AG08395 (cell line): ENCODE measurements at regions not wholly inside any gene's neighbourhood (a gene's known extent, or its start where the extent isn't known, plus 50 kb on each side); places are given as distances from the start of the nearest gene placed in this dataset.

ENCODE experiments used
- DNase-seq: peaks from one replicate; pipeline ENCODE4 v3.0.0; 2012; ENCODE audit warnings: mixed read lengths, low spot score

GRCh38 chrX:9148615-9149399 lies 114.9 kb upstream of the FAM9B start:
- DNase-seq: peak; percentile 56

DNA sequence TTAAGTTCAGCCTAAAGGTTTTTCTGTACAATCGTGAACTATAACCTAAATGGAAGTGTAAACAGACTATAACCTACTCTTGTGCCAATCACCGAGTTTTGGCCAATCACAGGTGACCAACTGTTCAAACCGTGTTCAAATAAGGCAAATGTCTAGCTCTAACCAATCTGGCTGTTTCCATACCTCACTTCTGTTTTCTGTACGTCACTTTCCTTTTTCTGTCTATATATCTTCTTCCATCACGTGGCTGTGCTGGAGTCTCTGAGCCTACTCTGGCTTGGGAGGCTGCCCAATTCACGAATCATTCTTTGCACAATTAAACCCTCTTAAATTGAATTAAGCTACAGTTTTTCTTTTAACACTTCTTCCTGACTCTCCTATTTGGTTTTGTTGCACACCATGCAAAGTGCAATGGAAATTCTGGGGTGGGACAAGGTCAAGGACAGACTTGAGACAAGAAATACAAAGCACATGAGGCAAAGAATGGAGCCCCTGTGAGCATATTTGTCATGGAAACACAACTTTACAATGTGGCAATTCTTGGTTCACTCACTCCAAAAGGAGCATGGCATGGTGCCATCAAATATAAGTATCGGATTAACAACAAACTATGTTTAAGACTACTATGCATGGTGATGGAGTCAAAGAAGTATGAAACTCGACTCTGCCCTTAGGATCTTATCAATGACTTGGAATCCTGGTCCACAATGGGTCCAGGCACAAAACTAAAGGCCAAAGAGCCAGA lies 115.7 kb upstream of the FAM9B start:
- DNase-seq: no peak

- DNase-seq: no peak
Observed at GRCh38 chrX:9151772-9152307, 117.9 kb upstream of the FAM9B start.

DNA sequence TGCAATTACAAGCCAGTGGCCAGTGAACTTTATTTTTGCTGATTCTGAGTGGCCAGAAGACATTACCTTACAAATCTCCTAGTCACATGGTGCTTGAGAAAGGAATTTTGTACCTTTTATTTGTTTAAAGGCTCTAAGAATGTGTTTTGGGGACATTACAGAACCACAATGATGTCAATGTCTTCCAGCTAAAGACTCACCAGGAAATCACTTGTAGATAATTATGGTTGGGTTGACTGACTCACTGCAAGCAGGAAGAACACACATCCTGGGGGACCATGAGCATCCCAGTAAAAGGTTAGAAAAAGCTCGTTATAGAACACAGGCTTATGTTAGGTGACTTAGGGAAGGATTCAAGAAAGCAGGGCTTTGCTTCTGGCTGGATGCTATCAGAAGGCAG lies 119.4 kb upstream of the FAM9B start:
- peak; percentile 29 for DNase-seq

- DNase-seq: no peak
Observed at GRCh38 chrX:9158611-9159010, 124.7 kb upstream of the FAM9B start.

GRCh38 chrX:9160698-9161329 lies 126.9 kb upstream of the FAM9B start:
- no peak for DNase-seq

DNA sequence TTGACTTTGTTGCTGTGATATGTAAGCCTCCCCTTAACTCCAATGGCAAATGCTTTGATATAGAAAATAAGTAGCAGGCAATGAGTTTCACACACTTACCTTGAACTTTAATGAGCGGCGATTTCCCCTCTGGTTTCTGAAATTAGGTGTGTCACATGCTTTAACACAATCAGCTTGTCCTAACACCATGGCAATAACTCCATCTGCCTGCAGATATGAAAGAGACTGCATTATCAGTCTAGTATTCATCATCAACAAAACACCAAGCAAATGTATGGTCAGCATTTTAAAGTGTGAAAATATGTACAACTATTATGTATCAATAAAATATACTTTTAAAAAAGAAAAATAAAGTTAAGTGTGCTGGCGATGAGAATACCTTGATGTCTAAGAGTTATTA lies 128.8 kb upstream of the FAM9B start:
- DNase-seq: no peak

DNA sequence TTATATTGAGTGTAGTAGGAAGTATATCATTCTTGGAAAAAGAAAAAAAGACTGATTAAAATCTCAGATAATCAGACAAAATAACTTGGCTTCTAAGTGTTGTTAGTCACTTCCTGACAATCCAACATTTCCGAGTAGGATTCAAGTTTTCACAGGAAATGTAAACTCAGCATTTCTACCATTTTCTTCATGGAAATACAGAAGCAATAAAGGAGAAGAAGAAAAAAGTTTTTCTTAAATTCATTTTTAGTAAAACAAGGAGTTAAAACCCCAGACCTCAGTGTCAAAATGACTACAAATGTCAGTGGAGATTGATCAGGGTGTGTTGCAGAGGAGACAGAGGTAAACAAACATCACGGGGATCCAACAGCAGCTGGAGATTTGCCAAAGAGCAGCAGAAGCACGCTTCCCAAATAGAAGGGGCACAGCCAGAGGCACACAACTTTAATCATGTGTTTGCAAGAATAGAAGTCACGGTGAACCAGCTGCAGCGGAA lies 129.3 kb upstream of the FAM9B start:
- DNase-seq: no peak

DNA sequence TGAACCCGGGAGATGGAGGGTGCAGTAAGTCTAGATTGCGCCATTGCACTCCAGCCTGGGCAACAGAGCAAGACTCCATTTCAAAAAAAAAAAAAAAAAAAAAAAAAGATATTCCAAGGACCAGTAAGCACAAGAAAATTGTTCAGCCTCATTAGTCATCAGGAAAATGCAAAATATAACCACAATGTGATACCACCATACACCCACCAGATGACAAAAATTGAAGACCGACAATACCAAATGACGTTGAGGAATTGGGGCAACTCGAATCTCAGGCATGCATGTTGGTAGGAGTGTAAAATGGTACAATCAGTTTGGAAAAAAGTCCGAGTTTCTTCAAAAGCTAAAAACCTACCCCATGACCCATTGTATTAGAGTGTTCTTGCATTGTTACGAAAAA lies 130.2 kb upstream of the FAM9B start:
- no peak for DNase-seq

- no peak for DNase-seq
Observed at GRCh38 chrX:9164533-9165426, 130.9 kb upstream of the FAM9B start.

DNA sequence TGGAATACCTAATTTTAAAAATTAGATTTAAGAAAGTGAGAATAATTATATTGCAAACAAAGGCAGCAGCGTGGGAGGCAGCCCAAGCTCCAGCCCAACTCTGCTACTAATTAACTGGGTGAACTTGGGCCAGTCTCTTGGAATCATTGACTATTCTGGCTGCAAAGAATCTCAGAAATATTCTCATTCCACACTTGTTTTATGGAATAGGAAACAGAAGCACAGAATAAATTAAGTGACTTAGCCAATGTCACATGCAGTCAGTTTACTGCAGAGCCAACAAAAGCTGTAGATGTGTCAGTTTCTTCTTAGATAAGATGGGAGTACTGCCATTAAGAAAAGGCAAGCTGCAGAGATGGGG lies 132.6 kb upstream of the FAM9B start:
- DNase-seq: no peak

GRCh38 chrX:9171841-9172463 lies 138.0 kb upstream of the FAM9B start:
- DNase-seq: peak; percentile 56

- no peak for DNase-seq
Observed at GRCh38 chrX:9172464-9172850, 138.5 kb upstream of the FAM9B start.

- no peak for DNase-seq
Observed at GRCh38 chrX:9180623-9181022, 146.7 kb upstream of the FAM9B start.

GRCh38 chrX:9182041-9182440 lies 148.1 kb upstream of the FAM9B start:
- DNase-seq: no peak

- no peak for DNase-seq
Observed at GRCh38 chrX:9183481-9183880, 149.6 kb upstream of the FAM9B start.

- DNase-seq: no peak
Observed at GRCh38 chrX:9184211-9184610, 150.3 kb upstream of the FAM9B start.

GRCh38 chrX:9188117-9188516 lies 154.2 kb upstream of the FAM9B start:
- DNase-seq: no peak

DNA sequence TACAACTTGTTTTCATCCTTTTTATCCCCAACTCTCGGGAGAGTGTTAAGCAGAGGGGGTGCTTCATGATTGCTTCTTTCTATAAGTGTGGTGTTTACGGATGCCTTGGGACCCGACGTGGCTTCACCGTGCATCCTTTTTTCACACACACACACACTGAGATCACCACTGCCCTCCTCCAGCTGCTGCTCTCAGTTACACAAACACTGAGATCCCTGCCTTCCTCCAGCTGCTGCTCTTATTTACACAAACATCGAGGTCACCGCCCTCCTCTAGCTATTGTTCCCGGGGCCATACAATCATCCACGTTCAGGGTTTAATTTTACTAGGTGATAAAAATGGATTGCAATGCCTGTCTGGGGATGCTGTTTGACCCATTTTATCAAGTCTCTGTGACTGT lies 155.4 kb upstream of the FAM9B start:
- no peak for DNase-seq

DNA sequence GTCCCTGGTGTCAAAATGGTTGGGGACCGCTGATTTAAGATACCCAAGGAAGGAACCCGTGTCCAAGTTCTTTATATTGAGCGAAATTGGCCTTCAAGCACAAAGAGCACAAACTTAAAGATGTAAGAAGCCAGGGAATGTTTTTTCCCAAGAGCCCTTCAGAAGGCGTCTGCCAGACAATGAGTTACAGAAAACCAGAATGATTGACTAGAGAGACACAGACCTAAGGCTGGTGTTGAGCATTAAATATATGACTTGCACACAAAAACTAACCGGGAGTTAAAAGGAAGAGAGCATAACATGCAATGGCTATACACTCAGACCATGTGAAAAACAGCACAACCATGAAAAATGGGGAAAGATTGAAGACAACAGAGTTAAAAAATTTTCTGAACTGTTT lies 157.5 kb upstream of the FAM9B start:
- no peak for DNase-seq

GRCh38 chrX:9195199-9195880 lies 161.4 kb upstream of the FAM9B start:
- no peak for DNase-seq
